ENCODE measurements at regions not wholly inside any gene's neighbourhood (a gene's known extent, or its start where the extent isn't known, plus 50 kb on each side); places are given as distances from the start of the nearest gene placed in this dataset.

GRCh38 chr16:47895146-47895545 lies 260.6 kb downstream of the ABCC12 start:
- intact Hi-C loops (cut with micrococcal nuclease; ENCODE audit: unreplicated experiment) = no loop called here
- Histone ChIP-seq H3K79me2 (ENCODE audit: insufficient read depth, low read depth, low read length) (no peaks in the 10 kb centered on the region), H3K4me3 (ENCODE audit: low read depth, low read length, poor library complexity, severe bottlenecking) (no peak overlapping the region), H3K9me2 (ENCODE audit: insufficient read depth, low read length) (no peaks in the 10 kb centered on the region), H3K4me2 (ENCODE audit: low read length) (no peak overlapping the region), H2AFZ (ENCODE audit: low read length) (no peak overlapping the region), H3K36me3 (ENCODE audit: insufficient read depth, low read length) (no peaks in the 10 kb centered on the region), H3K4me1 (ENCODE audit: insufficient read depth, low read length, poor library complexity, severe bottlenecking) (no peaks in the 10 kb centered on the region), H4K20me1 (ENCODE audit: insufficient read depth, low read length) (no peaks in the 10 kb centered on the region), H3K27ac (ENCODE audit: low read depth, low read length, poor library complexity, severe bottlenecking) (no peak overlapping the region), H3K9me3 (ENCODE audit: low read length) (no peaks in the 10 kb centered on the region)
- TF ChIP-seq EZH2phosphoT487 (IDR thresholded peaks at IDR 0.05; ENCODE audit: borderline replicate concordance, low read depth, low read length) = no peak
- TF ChIP-seq CTCF (conservative IDR thresholded peaks at IDR 0.05; ENCODE audit: low read length) = no peak
- ChIA-PET POLR2A (no interaction called here), CTCF (ENCODE audit: unreplicated experiment) (no interaction called here)
- DNase-seq (ENCODE audit: low spot score) = no peak
- BruUV-seq (replicated peaks) = no TSS peak

- no peaks in the 10 kb centered on the region for H3K36me3 ChIP-seq (ENCODE audit: insufficient read depth, low read length)
- CTCF ChIA-PET (ENCODE audit: unreplicated experiment) = no interaction called here
- intact Hi-C loops (cut with micrococcal nuclease; ENCODE audit: unreplicated experiment) = no loop called here
- DNase-seq (ENCODE audit: low spot score) = no peak
- no peak overlapping the region for H3K4me2 ChIP-seq (ENCODE audit: low read length)
- H3K9me3 ChIP-seq (ENCODE audit: low read length) = no peaks in the 10 kb centered on the region
- no peaks in the 10 kb centered on the region for H4K20me1 ChIP-seq (ENCODE audit: insufficient read depth, low read length)
- TF ChIP-seq CTCF (conservative IDR thresholded peaks at IDR 0.05; ENCODE audit: low read length) = no peak
- TF ChIP-seq EZH2phosphoT487 (IDR thresholded peaks at IDR 0.05; ENCODE audit: borderline replicate concordance, low read depth, low read length) = no peak
- no peak overlapping the region for H3K4me3 ChIP-seq (ENCODE audit: low read depth, low read length, poor library complexity, severe bottlenecking)
- no peaks in the 10 kb centered on the region for H3K4me1 ChIP-seq (ENCODE audit: insufficient read depth, low read length, poor library complexity, severe bottlenecking)
- BruUV-seq (replicated peaks) = no TSS peak
- POLR2A ChIA-PET = interaction anchor here (0.7 kb wide), 1 partner anchor 1868 kb away, joined by 4 read pairs; no protein-coding TSS in a partner anchor
- no peaks in the 10 kb centered on the region for H3K9me2 ChIP-seq (ENCODE audit: insufficient read depth, low read length)
- no peak overlapping the region for H3K27ac ChIP-seq (ENCODE audit: low read depth, low read length, poor library complexity, severe bottlenecking)
- no peak overlapping the region for H2AFZ ChIP-seq (ENCODE audit: low read length)
- no peaks in the 10 kb centered on the region for H3K79me2 ChIP-seq (ENCODE audit: insufficient read depth, low read depth, low read length)
Measured at GRCh38 chr16:47892999-47893398, 262.8 kb downstream of the ABCC12 start.

DNA sequence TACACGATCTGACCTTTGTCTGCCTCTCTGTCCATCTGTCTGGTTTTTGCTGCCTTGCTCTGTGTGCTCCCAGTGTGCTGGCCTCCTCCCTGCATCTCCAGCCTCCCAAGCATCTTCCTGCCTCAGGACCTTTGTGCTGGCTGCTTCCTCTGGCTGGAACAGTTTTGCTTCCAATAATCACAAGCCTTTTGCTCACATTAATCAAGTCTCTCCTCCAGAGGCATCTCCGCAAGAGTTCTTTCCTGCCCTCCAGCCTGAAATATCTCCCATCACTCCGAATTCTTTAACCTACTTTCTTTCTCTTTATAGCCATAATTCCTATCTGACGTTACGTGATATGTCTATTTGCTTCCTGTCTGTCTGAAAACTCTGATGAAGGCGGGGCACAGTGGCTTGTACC lies 267.1 kb downstream of the ABCC12 start:
- TF ChIP-seq CTCF (conservative IDR thresholded peaks at IDR 0.05; ENCODE audit: low read length) (no peak), EZH2phosphoT487 (IDR thresholded peaks at IDR 0.05; ENCODE audit: borderline replicate concordance, low read depth, low read length) (no peak)
- Histone ChIP-seq H3K9me2 (ENCODE audit: insufficient read depth, low read length) (no peaks in the 10 kb centered on the region), H4K20me1 (ENCODE audit: insufficient read depth, low read length) (no peaks in the 10 kb centered on the region; the same call in 1 of the 2 replicates), H3K9me3 (ENCODE audit: low read length) (no peaks in the 10 kb centered on the region), H3K4me2 (ENCODE audit: low read length) (no peak overlapping the region), H3K4me3 (ENCODE audit: low read depth, low read length, poor library complexity, severe bottlenecking) (no peak overlapping the region), H3K79me2 (ENCODE audit: insufficient read depth, low read depth, low read length) (no peaks in the 10 kb centered on the region), H3K27ac (ENCODE audit: low read depth, low read length, poor library complexity, severe bottlenecking) (no peak overlapping the region), H3K36me3 (ENCODE audit: insufficient read depth, low read length) (no peaks in the 10 kb centered on the region), H2AFZ (ENCODE audit: low read length) (no peak overlapping the region), H3K4me1 (ENCODE audit: insufficient read depth, low read length, poor library complexity, severe bottlenecking) (no peaks in the 10 kb centered on the region)
- intact Hi-C loops (cut with micrococcal nuclease; ENCODE audit: unreplicated experiment) = no loop called here
- no TSS peak for BruUV-seq (replicated peaks)
- ChIA-PET CTCF (ENCODE audit: unreplicated experiment) (no interaction called here), POLR2A (no interaction called here)
- no peak for DNase-seq (ENCODE audit: low spot score)

Measured in OCI-LY7 (cell line).